Esophagus squamous epithelium (tissue), 4 donors: ENCODE measurements at regions not wholly inside any gene's neighbourhood (a gene's known extent, or its start where the extent isn't known, plus 50 kb on each side); places are given as distances from the start of the nearest gene placed in this dataset.

ENCODE experiments used
- POLR2A ChIP-seq, 4 donors: fragments of 450-650 bp; IDR thresholded peaks; one replicate each; pipeline ENCODE4 v1.6.1; 2017; ENCODE audit warnings: antibody characterized with exemption in 4 of 4, mild to moderate bottlenecking in 4 of 4, moderate library complexity in 3 of 4
- TF ChIP-seq, protein P1 (sequence below), 6 experiments: fragments of 450-650 bp in 4 of 6; fragments of 200-600 bp in 2 of 6; sonication (generic) in 2 of 6; IDR thresholded peaks; one replicate each; pipeline ENCODE4 v1.5.1; 2016 to 2019; ENCODE audit warnings: antibody characterized with exemption in 6 of 6, mild to moderate bottlenecking in 4 of 6, moderate library complexity in 4 of 6

DNA sequence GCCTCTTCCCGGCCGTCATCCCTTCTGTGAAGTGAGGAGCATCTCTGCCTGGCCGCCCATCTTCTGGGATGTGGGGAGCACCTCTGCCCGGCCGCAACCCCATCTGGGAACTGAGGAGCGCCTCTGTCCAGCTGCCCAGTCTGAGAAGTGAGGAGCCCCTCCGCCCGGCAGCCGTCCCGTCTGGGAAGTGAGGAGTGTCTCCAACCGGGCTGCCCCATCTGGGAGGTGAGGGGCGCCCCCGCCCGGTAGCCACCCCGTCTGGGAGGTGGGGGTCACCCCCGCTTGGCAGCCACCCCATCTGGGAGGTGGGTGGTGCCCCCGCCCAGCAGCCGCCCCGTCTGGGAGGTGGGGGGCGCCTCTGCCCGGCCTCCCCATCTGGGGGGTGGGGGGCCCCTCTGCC, 142.3 kb downstream of the LAS1L start:
- TF ChIP-seq, protein P1, sequence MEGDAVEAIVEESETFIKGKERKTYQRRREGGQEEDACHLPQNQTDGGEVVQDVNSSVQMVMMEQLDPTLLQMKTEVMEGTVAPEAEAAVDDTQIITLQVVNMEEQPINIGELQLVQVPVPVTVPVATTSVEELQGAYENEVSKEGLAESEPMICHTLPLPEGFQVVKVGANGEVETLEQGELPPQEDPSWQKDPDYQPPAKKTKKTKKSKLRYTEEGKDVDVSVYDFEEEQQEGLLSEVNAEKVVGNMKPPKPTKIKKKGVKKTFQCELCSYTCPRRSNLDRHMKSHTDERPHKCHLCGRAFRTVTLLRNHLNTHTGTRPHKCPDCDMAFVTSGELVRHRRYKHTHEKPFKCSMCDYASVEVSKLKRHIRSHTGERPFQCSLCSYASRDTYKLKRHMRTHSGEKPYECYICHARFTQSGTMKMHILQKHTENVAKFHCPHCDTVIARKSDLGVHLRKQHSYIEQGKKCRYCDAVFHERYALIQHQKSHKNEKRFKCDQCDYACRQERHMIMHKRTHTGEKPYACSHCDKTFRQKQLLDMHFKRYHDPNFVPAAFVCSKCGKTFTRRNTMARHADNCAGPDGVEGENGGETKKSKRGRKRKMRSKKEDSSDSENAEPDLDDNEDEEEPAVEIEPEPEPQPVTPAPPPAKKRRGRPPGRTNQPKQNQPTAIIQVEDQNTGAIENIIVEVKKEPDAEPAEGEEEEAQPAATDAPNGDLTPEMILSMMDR (IDR thresholded peaks at IDR 0.05) = no peak
- no peak for TF ChIP-seq POLR2A (IDR thresholded peaks at IDR 0.05)
